IPS-20b (cell line): ENCODE measurements at regions not wholly inside any gene's neighbourhood (a gene's known extent, or its start where the extent isn't known, plus 50 kb on each side); places are given as distances from the start of the nearest gene placed in this dataset.

Experiments
- H3K27ac ChIP-seq: one replicate; pipeline ENCODE4 v1.5.1; 2013; ENCODE audit warnings: low read length
- H3K27me3 ChIP-seq: 2 replicates; pipeline ENCODE4 v1.6.1; 2013; ENCODE audit warnings: mild to moderate bottlenecking, low read length, inconsistent platforms; ENCODE audit not compliant: insufficient read depth
- H3K36me3 ChIP-seq: 2 replicates; pipeline ENCODE4 v1.6.1; 2013; ENCODE audit warnings: low read depth, mild to moderate bottlenecking, inconsistent platforms, low read length, moderate library complexity; ENCODE audit not compliant: insufficient read depth
- H3K4me1 ChIP-seq: 2 replicates; pipeline ENCODE4 v1.6.1; 2013; ENCODE audit warnings: mild to moderate bottlenecking, control low read depth, inconsistent platforms, low read length, moderate library complexity; ENCODE audit not compliant: insufficient read depth
- H3K4me3 ChIP-seq: 2 replicates; pipeline ENCODE4 v1.5.1; 2013; ENCODE audit warnings: mild to moderate bottlenecking, low read length, inconsistent platforms
- H3K9ac ChIP-seq: 2 replicates; pipeline ENCODE4 v1.6.1; 2013; ENCODE audit warnings: low read depth, mild to moderate bottlenecking, inconsistent platforms, low read length, moderate library complexity
- H3K9me3 ChIP-seq: 2 replicates; pipeline ENCODE4 v1.6.1; 2013; ENCODE audit warnings: mild to moderate bottlenecking, low read depth, low read length, inconsistent platforms; ENCODE audit not compliant: insufficient read depth

- Histone ChIP-seq H3K9me3 (peaks cover 92% of the 10 kb centered on the region), H3K27me3 (no peaks in the 10 kb centered on the region)
Observed at GRCh38 chr19:56949626-56950025, 109.1 kb upstream of the PEG3 start.

GRCh38 chr19:56951672-56952071 is 111.1 kb upstream of the PEG3 start:
- H3K4me1 ChIP-seq: no peaks in the 10 kb centered on the region
- no peaks in the 10 kb centered on the region for H3K36me3 ChIP-seq
- no peak overlapping the region for H3K27ac ChIP-seq
- H3K9ac ChIP-seq: no peak overlapping the region
- no peaks in the 10 kb centered on the region for H3K27me3 ChIP-seq
- H3K4me3 ChIP-seq: no peak overlapping the region
- H3K9me3 ChIP-seq: peaks cover 92% of the 10 kb centered on the region

More at GRCh38 chr19:56949626-56950025, 109.1 kb upstream of the PEG3 start:
- Histone ChIP-seq H3K9ac (no peak overlapping the region), H3K27ac (no peak overlapping the region), H3K36me3 (no peaks in the 10 kb centered on the region), H3K4me3 (no peak overlapping the region), H3K4me1 (no peaks in the 10 kb centered on the region)

GRCh38 chr19:56953470-56953869 is 112.9 kb upstream of the PEG3 start:
- no peak overlapping the region for H3K27ac ChIP-seq
- no peak overlapping the region for H3K9ac ChIP-seq
- H3K27me3 ChIP-seq: no peaks in the 10 kb centered on the region
- no peak overlapping the region; the same call in 1 of the 2 replicates for H3K4me3 ChIP-seq
- H3K9me3 ChIP-seq: peaks cover 96% of the 10 kb centered on the region
- no peaks in the 10 kb centered on the region for H3K36me3 ChIP-seq
- no peaks in the 10 kb centered on the region for H3K4me1 ChIP-seq

GRCh38 chr19:56955637-56956216 is 115.2 kb upstream of the PEG3 start:
- H3K27me3 ChIP-seq: no peaks in the 10 kb centered on the region
- H3K9me3 ChIP-seq: peaks cover 96% of the 10 kb centered on the region
- no peak overlapping the region for H3K9ac ChIP-seq
- H3K27ac ChIP-seq: no peak overlapping the region
- no peaks in the 10 kb centered on the region for H3K4me1 ChIP-seq
- no peaks in the 10 kb centered on the region for H3K36me3 ChIP-seq
- H3K4me3 ChIP-seq: no peak overlapping the region

GRCh38 chr19:56956503-56957226 is 116.1 kb upstream of the PEG3 start:
- Histone ChIP-seq H3K9ac (no peak overlapping the region), H3K27me3 (no peaks in the 10 kb centered on the region), H3K27ac (no peak overlapping the region), H3K4me3 (no peak overlapping the region; the same call in 1 of the 2 replicates), H3K9me3 (peaks cover 92% of the 10 kb centered on the region), H3K4me1 (no peaks in the 10 kb centered on the region), H3K36me3 (no peaks in the 10 kb centered on the region)

GRCh38 chr19:56959205-56959604 is 118.7 kb upstream of the PEG3 start:
- Histone ChIP-seq H3K4me3 (no peak overlapping the region), H3K27me3 (no peaks in the 10 kb centered on the region), H3K27ac (no peak overlapping the region), H3K9me3 (peaks cover 90% of the 10 kb centered on the region), H3K4me1 (no peaks in the 10 kb centered on the region), H3K36me3 (no peaks in the 10 kb centered on the region), H3K9ac (no peak overlapping the region)

- H3K36me3 ChIP-seq: no peaks in the 10 kb centered on the region
- no peak overlapping the region for H3K4me3 ChIP-seq
- no peaks in the 10 kb centered on the region for H3K27me3 ChIP-seq
- H3K9me3 ChIP-seq: peaks cover 90% of the 10 kb centered on the region
- no peak overlapping the region for H3K9ac ChIP-seq
- H3K4me1 ChIP-seq: no peaks in the 10 kb centered on the region
- no peak overlapping the region for H3K27ac ChIP-seq
Observed at GRCh38 chr19:56960959-56961543, 120.5 kb upstream of the PEG3 start.

GRCh38 chr19:56964410-56964920 is 123.9 kb upstream of the PEG3 start:
- Histone ChIP-seq H3K9ac (no peak overlapping the region), H3K4me1 (no peaks in the 10 kb centered on the region), H3K9me3 (peaks cover 87% of the 10 kb centered on the region), H3K4me3 (no peak overlapping the region), H3K27me3 (no peaks in the 10 kb centered on the region), H3K27ac (no peak overlapping the region), H3K36me3 (no peaks in the 10 kb centered on the region)

- Histone ChIP-seq H3K4me1 (no peaks in the 10 kb centered on the region), H3K9me3 (peaks cover 91% of the 10 kb centered on the region), H3K27me3 (no peaks in the 10 kb centered on the region), H3K27ac (no peak overlapping the region), H3K9ac (no peak overlapping the region), H3K36me3 (no peaks in the 10 kb centered on the region), H3K4me3 (no peak overlapping the region)
Observed at GRCh38 chr19:56966225-56966696, 125.7 kb upstream of the PEG3 start.

- Histone ChIP-seq H3K4me3 (no peak overlapping the region), H3K4me1 (no peaks in the 10 kb centered on the region), H3K9me3 (peaks cover 93% of the 10 kb centered on the region), H3K27ac (no peak overlapping the region), H3K9ac (no peak overlapping the region), H3K36me3 (no peaks in the 10 kb centered on the region), H3K27me3 (no peaks in the 10 kb centered on the region)
Observed at GRCh38 chr19:56966697-56967299, 126.3 kb upstream of the PEG3 start.

- Histone ChIP-seq H3K27me3 (no peaks in the 10 kb centered on the region), H3K27ac (no peak overlapping the region), H3K9me3 (peaks cover 94% of the 10 kb centered on the region)
Observed at GRCh38 chr19:56969156-56969555, 128.6 kb upstream of the PEG3 start.

More at GRCh38 chr19:56969156-56969555, 128.6 kb upstream of the PEG3 start:
- H3K36me3 ChIP-seq: no peaks in the 10 kb centered on the region
- no peak overlapping the region for H3K4me3 ChIP-seq
- H3K9ac ChIP-seq: no peak overlapping the region
- no peaks in the 10 kb centered on the region for H3K4me1 ChIP-seq
